ENCODE measurements at regions not wholly inside any gene's neighbourhood (a gene's known extent, or its start where the extent isn't known, plus 50 kb on each side); places are given as distances from the start of the nearest gene placed in this dataset.

- H3K4me3 ChIP-seq (ENCODE audit: low read length), result no peak overlapping the region
- H3K9me2 ChIP-seq (ENCODE audit: insufficient read depth, low read length), result no peaks in the 10 kb centered on the region
- no peaks in the 10 kb centered on the region for H3F3A ChIP-seq (ENCODE audit: insufficient read depth, low read length, poor library complexity, severe bottlenecking)
- H3K4me2 ChIP-seq (ENCODE audit: low read length), result no peak overlapping the region
- H3K27me3 ChIP-seq (ENCODE audit: insufficient read depth, low read depth, low read length), result no peaks in the 10 kb centered on the region
- H3K36me3 ChIP-seq (ENCODE audit: insufficient read depth, low read length), result no peaks in the 10 kb centered on the region
- no peak overlapping the region for H3K9ac ChIP-seq (ENCODE audit: low read length)
- TF ChIP-seq SMC3 (conservative IDR thresholded peaks at IDR 0.05; ENCODE audit: poor library complexity), result no peak
- TF ChIP-seq EP300 (conservative IDR thresholded peaks at IDR 0.05; ENCODE audit: poor library complexity, severe bottlenecking), result no peak
- TF ChIP-seq REST (IDR thresholded peaks at IDR 0.05; ENCODE audit: borderline replicate concordance), result no peak
- no peak for TF ChIP-seq RAD21 (conservative IDR thresholded peaks at IDR 0.05)
- TF ChIP-seq TAF1 (IDR thresholded peaks at IDR 0.05; ENCODE audit: low read depth), result no peak
- TF ChIP-seq MXI1 (conservative IDR thresholded peaks at IDR 0.05; ENCODE audit: poor library complexity, severe bottlenecking), result no peak
- TF ChIP-seq EZH2 (IDR thresholded peaks at IDR 0.05; ENCODE audit: borderline replicate concordance, insufficient read depth, low read length, poor library complexity, severe bottlenecking), result no peak
- TF ChIP-seq, protein P1, sequence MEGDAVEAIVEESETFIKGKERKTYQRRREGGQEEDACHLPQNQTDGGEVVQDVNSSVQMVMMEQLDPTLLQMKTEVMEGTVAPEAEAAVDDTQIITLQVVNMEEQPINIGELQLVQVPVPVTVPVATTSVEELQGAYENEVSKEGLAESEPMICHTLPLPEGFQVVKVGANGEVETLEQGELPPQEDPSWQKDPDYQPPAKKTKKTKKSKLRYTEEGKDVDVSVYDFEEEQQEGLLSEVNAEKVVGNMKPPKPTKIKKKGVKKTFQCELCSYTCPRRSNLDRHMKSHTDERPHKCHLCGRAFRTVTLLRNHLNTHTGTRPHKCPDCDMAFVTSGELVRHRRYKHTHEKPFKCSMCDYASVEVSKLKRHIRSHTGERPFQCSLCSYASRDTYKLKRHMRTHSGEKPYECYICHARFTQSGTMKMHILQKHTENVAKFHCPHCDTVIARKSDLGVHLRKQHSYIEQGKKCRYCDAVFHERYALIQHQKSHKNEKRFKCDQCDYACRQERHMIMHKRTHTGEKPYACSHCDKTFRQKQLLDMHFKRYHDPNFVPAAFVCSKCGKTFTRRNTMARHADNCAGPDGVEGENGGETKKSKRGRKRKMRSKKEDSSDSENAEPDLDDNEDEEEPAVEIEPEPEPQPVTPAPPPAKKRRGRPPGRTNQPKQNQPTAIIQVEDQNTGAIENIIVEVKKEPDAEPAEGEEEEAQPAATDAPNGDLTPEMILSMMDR (IDR thresholded peaks at IDR 0.05; ENCODE audit: poor library complexity, severe bottlenecking), result no peak
- TF ChIP-seq POLR2AphosphoS5 (IDR thresholded peaks at IDR 0.05), result no peak
- H2AFZ ChIP-seq (ENCODE audit: low read depth, low read length), result no peak overlapping the region
- H3K9me3 ChIP-seq (ENCODE audit: low read length), result no peaks in the 10 kb centered on the region
- no peaks in the 10 kb centered on the region for H4K20me1 ChIP-seq (ENCODE audit: insufficient read depth)
- no peak overlapping the region for H3K27ac ChIP-seq (ENCODE audit: low read length)
- no peaks in the 10 kb centered on the region for H3K79me2 ChIP-seq (replicated peaks; ENCODE audit: insufficient read depth, low read length)
Measured at GRCh38 chrX:40272141-40272540, 174.4 kb upstream of the BCOR start.

- Histone ChIP-seq H3K9me2 (ENCODE audit: insufficient read depth, low read length) (no peaks in the 10 kb centered on the region), H3K79me2 (replicated peaks; ENCODE audit: insufficient read depth, low read length) (no peaks in the 10 kb centered on the region), H3F3A (ENCODE audit: insufficient read depth, low read length, poor library complexity, severe bottlenecking) (no peaks in the 10 kb centered on the region), H2AFZ (ENCODE audit: low read depth, low read length) (no peak overlapping the region), H3K9ac (ENCODE audit: low read length) (no peak overlapping the region), H3K27ac (ENCODE audit: low read length) (no peak overlapping the region), H4K20me1 (ENCODE audit: insufficient read depth) (no peaks in the 10 kb centered on the region), H3K9me3 (ENCODE audit: low read length) (no peaks in the 10 kb centered on the region), H3K4me2 (ENCODE audit: low read length) (no peak overlapping the region), H3K36me3 (ENCODE audit: insufficient read depth, low read length) (no peaks in the 10 kb centered on the region), H3K27me3 (ENCODE audit: insufficient read depth, low read depth, low read length) (no peaks in the 10 kb centered on the region), H3K4me3 (ENCODE audit: low read length) (no peak overlapping the region)
- no peak for TF ChIP-seq TAF1 (IDR thresholded peaks at IDR 0.05; ENCODE audit: low read depth)
Measured at GRCh38 chrX:40268188-40268520, 170.4 kb upstream of the BCOR start.

All from neural cell (in vitro differentiated cells).